ENCODE measurements at regions not wholly inside any gene's neighbourhood (a gene's known extent, or its start where the extent isn't known, plus 50 kb on each side); places are given as distances from the start of the nearest gene placed in this dataset.

DNA sequence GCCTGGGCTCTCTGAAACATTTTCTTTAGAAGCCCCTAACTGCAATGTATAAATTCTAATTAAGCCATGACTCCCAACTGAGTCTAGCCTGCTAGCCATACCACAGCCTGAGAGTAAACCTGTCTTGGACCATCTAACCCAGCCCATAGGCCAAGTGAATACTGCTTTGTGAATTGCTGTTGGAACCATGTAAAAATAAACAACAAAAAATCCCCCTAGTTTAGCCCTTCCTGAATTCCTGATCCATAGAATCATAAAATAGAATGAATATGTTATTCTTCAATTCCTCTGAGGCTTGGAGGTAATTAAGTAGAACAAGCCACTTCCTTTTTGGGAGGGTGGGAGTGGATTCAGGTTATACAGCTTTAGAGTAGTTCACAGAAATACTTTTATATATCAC lies 1496.4 kb downstream of the MRPL39 start:
- no peaks in the 10 kb centered on the region for H3K79me2 ChIP-seq (replicated peaks; ENCODE audit: insufficient read depth, low read length)
- H3K4me3 ChIP-seq (ENCODE audit: low read length) = no peak overlapping the region
- H3K9me2 ChIP-seq (ENCODE audit: insufficient read depth, low read length) = no peaks in the 10 kb centered on the region
- no peak overlapping the region for H3K4me2 ChIP-seq (ENCODE audit: low read length)
- H3F3A ChIP-seq (ENCODE audit: insufficient read depth, low read length, poor library complexity, severe bottlenecking) = no peaks in the 10 kb centered on the region
- no peak overlapping the region for H3K27ac ChIP-seq (ENCODE audit: low read length)
- H2AFZ ChIP-seq (ENCODE audit: low read depth, low read length) = no peak overlapping the region
- no peak overlapping the region for H3K9ac ChIP-seq (ENCODE audit: low read length)
- no peaks in the 10 kb centered on the region for H3K36me3 ChIP-seq (ENCODE audit: insufficient read depth, low read length)
- TF ChIP-seq POLR2AphosphoS5 (IDR thresholded peaks at IDR 0.05) = no peak
- no peaks in the 10 kb centered on the region for H3K27me3 ChIP-seq (ENCODE audit: insufficient read depth, low read depth, low read length)
- no peaks in the 10 kb centered on the region for H3K9me3 ChIP-seq (ENCODE audit: low read length)
- H4K20me1 ChIP-seq (ENCODE audit: insufficient read depth) = no peaks in the 10 kb centered on the region

DNA sequence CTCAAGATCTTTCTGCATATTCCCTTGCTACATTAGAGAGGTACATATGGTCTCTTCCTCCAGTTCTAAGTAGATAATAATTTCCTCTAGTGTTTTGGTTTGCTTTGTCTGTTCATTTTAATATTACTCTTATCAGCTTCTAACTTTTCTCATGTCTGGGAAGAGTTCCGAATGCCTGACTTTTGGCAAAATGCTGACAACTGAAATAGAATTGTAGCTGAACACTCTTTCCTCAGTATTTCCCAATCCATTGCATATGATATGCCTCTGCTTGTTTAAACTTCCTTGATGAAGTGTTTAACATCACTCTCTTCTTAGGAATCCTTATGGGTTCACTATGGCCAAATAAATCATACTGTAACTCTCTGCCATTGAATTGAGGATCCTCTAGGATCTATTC lies 1510.1 kb downstream of the MRPL39 start:
- Histone ChIP-seq H3K9ac (ENCODE audit: low read length) (no peak overlapping the region), H3K79me2 (replicated peaks; ENCODE audit: insufficient read depth, low read length) (no peaks in the 10 kb centered on the region), H2AFZ (ENCODE audit: low read depth, low read length) (no peak overlapping the region), H3K4me2 (ENCODE audit: low read length) (no peak overlapping the region), H3K9me3 (ENCODE audit: low read length) (peaks cover 4% of the 10 kb centered on the region), H3K36me3 (ENCODE audit: insufficient read depth, low read length) (no peaks in the 10 kb centered on the region), H3K4me3 (ENCODE audit: low read length) (no peak overlapping the region), H3K27ac (ENCODE audit: low read length) (no peak overlapping the region), H3F3A (ENCODE audit: insufficient read depth, low read length, poor library complexity, severe bottlenecking) (no peaks in the 10 kb centered on the region), H3K27me3 (ENCODE audit: insufficient read depth, low read depth, low read length) (no peaks in the 10 kb centered on the region), H3K9me2 (ENCODE audit: insufficient read depth, low read length) (no peaks in the 10 kb centered on the region), H4K20me1 (ENCODE audit: insufficient read depth) (no peaks in the 10 kb centered on the region)
- no peak for TF ChIP-seq EP300 (conservative IDR thresholded peaks at IDR 0.05; ENCODE audit: poor library complexity, severe bottlenecking)

DNA sequence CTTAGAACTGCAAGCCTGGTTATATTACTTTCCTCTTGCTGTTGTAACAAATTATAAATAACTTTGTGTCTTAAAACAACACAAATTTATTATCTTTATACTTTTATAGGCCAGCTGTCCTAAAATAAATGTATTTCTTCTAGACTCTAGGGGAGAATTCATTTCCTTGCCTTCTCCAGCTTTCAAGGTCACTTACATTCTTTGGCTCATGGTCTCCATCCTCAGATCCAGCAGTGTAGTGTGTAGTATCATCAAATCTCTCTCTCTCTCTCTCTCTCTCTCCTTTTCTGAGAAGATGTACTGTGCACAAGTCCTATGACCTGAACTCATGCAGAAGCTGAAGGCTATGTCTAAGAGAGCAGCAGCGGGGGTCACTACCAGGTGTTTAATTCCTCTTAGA lies 1510.6 kb downstream of the MRPL39 start:
- Histone ChIP-seq H3K9ac (ENCODE audit: low read length) (no peak overlapping the region), H2AFZ (ENCODE audit: low read depth, low read length) (no peak overlapping the region), H3K9me3 (ENCODE audit: low read length) (peaks cover 4% of the 10 kb centered on the region), H4K20me1 (ENCODE audit: insufficient read depth) (no peaks in the 10 kb centered on the region), H3K36me3 (ENCODE audit: insufficient read depth, low read length) (no peaks in the 10 kb centered on the region), H3K27me3 (ENCODE audit: insufficient read depth, low read depth, low read length) (no peaks in the 10 kb centered on the region), H3F3A (ENCODE audit: insufficient read depth, low read length, poor library complexity, severe bottlenecking) (no peaks in the 10 kb centered on the region), H3K4me3 (ENCODE audit: low read length) (no peak overlapping the region), H3K79me2 (replicated peaks; ENCODE audit: insufficient read depth, low read length) (no peaks in the 10 kb centered on the region), H3K27ac (ENCODE audit: low read length) (no peak overlapping the region), H3K4me2 (ENCODE audit: low read length) (no peak overlapping the region), H3K9me2 (ENCODE audit: insufficient read depth, low read length) (no peaks in the 10 kb centered on the region)
- no peak for TF ChIP-seq TAF1 (IDR thresholded peaks at IDR 0.05; ENCODE audit: low read depth)
- TF ChIP-seq MXI1 (conservative IDR thresholded peaks at IDR 0.05; ENCODE audit: poor library complexity, severe bottlenecking) = no peak
- TF ChIP-seq, protein P1, sequence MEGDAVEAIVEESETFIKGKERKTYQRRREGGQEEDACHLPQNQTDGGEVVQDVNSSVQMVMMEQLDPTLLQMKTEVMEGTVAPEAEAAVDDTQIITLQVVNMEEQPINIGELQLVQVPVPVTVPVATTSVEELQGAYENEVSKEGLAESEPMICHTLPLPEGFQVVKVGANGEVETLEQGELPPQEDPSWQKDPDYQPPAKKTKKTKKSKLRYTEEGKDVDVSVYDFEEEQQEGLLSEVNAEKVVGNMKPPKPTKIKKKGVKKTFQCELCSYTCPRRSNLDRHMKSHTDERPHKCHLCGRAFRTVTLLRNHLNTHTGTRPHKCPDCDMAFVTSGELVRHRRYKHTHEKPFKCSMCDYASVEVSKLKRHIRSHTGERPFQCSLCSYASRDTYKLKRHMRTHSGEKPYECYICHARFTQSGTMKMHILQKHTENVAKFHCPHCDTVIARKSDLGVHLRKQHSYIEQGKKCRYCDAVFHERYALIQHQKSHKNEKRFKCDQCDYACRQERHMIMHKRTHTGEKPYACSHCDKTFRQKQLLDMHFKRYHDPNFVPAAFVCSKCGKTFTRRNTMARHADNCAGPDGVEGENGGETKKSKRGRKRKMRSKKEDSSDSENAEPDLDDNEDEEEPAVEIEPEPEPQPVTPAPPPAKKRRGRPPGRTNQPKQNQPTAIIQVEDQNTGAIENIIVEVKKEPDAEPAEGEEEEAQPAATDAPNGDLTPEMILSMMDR (IDR thresholded peaks at IDR 0.05; ENCODE audit: poor library complexity, severe bottlenecking) = no peak
- no peak for TF ChIP-seq POLR2AphosphoS5 (IDR thresholded peaks at IDR 0.05)
- TF ChIP-seq EZH2 (IDR thresholded peaks at IDR 0.05; ENCODE audit: borderline replicate concordance, insufficient read depth, low read length, poor library complexity, severe bottlenecking) = no peak

DNA sequence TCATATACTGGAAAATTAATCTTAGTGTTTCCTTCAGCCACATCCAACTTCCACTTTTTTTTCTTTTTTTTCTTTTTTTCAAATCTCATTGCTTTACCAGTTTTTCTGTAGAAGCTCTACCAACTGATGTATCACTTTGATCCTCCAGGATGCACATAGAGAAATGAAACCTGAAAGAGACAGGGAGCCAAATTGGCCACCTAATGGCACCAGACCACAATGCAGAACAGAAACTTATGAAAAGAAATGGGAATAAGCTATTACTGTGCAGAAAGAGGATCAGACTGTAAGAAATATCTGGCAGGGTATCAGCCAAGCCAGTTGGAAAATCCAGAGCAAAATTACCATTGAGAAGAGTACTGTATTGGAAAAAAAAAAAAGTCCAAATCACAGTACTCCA lies 1514.2 kb downstream of the MRPL39 start:
- TF ChIP-seq, protein P2, sequence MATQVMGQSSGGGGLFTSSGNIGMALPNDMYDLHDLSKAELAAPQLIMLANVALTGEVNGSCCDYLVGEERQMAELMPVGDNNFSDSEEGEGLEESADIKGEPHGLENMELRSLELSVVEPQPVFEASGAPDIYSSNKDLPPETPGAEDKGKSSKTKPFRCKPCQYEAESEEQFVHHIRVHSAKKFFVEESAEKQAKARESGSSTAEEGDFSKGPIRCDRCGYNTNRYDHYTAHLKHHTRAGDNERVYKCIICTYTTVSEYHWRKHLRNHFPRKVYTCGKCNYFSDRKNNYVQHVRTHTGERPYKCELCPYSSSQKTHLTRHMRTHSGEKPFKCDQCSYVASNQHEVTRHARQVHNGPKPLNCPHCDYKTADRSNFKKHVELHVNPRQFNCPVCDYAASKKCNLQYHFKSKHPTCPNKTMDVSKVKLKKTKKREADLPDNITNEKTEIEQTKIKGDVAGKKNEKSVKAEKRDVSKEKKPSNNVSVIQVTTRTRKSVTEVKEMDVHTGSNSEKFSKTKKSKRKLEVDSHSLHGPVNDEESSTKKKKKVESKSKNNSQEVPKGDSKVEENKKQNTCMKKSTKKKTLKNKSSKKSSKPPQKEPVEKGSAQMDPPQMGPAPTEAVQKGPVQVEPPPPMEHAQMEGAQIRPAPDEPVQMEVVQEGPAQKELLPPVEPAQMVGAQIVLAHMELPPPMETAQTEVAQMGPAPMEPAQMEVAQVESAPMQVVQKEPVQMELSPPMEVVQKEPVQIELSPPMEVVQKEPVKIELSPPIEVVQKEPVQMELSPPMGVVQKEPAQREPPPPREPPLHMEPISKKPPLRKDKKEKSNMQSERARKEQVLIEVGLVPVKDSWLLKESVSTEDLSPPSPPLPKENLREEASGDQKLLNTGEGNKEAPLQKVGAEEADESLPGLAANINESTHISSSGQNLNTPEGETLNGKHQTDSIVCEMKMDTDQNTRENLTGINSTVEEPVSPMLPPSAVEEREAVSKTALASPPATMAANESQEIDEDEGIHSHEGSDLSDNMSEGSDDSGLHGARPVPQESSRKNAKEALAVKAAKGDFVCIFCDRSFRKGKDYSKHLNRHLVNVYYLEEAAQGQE (IDR thresholded peaks at IDR 0.05; ENCODE audit: borderline replicate concordance) = no peak
- TF ChIP-seq EZH2 (IDR thresholded peaks at IDR 0.05; ENCODE audit: borderline replicate concordance, insufficient read depth, low read length, poor library complexity, severe bottlenecking) = no peak
- TF ChIP-seq RAD21 (conservative IDR thresholded peaks at IDR 0.05) = no peak
- no peak for TF ChIP-seq TAF1 (IDR thresholded peaks at IDR 0.05; ENCODE audit: low read depth)
- TF ChIP-seq SMC3 (conservative IDR thresholded peaks at IDR 0.05; ENCODE audit: poor library complexity) = no peak
- TF ChIP-seq, protein P1 (IDR thresholded peaks at IDR 0.05; ENCODE audit: poor library complexity, severe bottlenecking) = no peak
- no peak for TF ChIP-seq POLR2AphosphoS5 (IDR thresholded peaks at IDR 0.05)
- TF ChIP-seq EP300 (conservative IDR thresholded peaks at IDR 0.05; ENCODE audit: poor library complexity, severe bottlenecking) = no peak
- H3K9me2 ChIP-seq (ENCODE audit: insufficient read depth, low read length) = no peaks in the 10 kb centered on the region
- no peak overlapping the region for H3K27ac ChIP-seq (ENCODE audit: low read length)
- no peak overlapping the region for H3K4me2 ChIP-seq (ENCODE audit: low read length)
- H3K9ac ChIP-seq (ENCODE audit: low read length) = no peak overlapping the region
- H3K27me3 ChIP-seq (ENCODE audit: insufficient read depth, low read depth, low read length) = no peaks in the 10 kb centered on the region
- no peaks in the 10 kb centered on the region for H4K20me1 ChIP-seq (ENCODE audit: insufficient read depth)
- H3K36me3 ChIP-seq (ENCODE audit: insufficient read depth, low read length) = no peaks in the 10 kb centered on the region
- H3K79me2 ChIP-seq (replicated peaks; ENCODE audit: insufficient read depth, low read length) = no peaks in the 10 kb centered on the region
- no peak overlapping the region for H3K4me3 ChIP-seq (ENCODE audit: low read length)
- H3F3A ChIP-seq (ENCODE audit: insufficient read depth, low read length, poor library complexity, severe bottlenecking) = no peaks in the 10 kb centered on the region
- no peak overlapping the region for H2AFZ ChIP-seq (ENCODE audit: low read depth, low read length)
- H3K9me3 ChIP-seq (ENCODE audit: low read length) = peaks cover 4% of the 10 kb centered on the region

Data from neural cell (in vitro differentiated cells).